HS-5 (cell line): ENCODE measurements at regions not wholly inside any gene's neighbourhood (a gene's known extent, or its start where the extent isn't known, plus 50 kb on each side); places are given as distances from the start of the nearest gene placed in this dataset.
"Not testable (repeated sequence)": the region's sequence is repeated elsewhere in the genome, so short reads cannot be mapped to it uniquely, and the experiment has no call there.

Experiments used
- DNase-seq: peaks from one replicate; pipeline ENCODE4 v3.0.0-alpha.2; 2012; ENCODE audit warnings: low read depth

DNA sequence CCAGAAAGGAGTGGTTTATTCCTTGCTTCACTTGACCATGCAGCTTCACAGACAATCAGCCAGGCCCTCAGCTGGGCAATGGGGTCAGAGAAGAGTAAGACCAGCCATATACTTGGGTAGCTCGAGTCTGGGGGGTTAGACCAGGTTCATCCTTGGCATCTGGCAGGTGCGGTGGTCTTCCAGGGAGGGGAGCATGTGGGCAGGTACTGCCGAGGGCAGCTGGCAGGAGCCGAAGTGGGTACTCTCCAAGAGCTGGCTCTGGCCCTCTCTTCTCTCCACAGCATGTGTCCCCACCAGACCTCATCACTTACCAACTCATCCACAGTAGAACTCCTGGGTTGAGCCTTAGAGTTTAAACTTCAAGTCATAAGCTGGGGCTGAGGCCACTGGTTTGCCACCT is 156.8 kb downstream of the FOXD2 start:
- no peak for DNase-seq

GRCh38 chr1:47596328-47596727 is 158.5 kb downstream of the FOXD2 start:
- DNase-seq = no peak

- no peak for DNase-seq
Observed at GRCh38 chr1:47598357-47598756, 160.5 kb downstream of the FOXD2 start.

DNA sequence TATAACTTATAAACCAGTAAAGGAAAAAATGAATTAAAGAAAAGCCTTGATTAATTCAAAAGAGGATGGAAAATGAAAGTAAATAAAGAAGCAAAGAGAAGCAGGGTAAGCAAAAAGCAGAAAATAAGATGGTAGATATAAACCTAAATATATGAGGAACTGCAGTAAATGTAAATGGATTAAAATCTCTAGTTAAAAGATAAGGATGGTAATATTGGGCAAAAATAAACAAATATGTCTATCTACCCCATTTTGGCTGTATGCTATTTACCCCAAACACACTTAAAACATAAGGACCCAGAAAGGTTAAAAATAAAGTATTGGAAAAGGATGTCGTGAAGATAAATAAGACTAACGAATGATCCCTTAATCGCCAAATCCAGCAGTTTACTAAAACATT is 161.9 kb downstream of the FOXD2 start:
- no peak for DNase-seq

DNA sequence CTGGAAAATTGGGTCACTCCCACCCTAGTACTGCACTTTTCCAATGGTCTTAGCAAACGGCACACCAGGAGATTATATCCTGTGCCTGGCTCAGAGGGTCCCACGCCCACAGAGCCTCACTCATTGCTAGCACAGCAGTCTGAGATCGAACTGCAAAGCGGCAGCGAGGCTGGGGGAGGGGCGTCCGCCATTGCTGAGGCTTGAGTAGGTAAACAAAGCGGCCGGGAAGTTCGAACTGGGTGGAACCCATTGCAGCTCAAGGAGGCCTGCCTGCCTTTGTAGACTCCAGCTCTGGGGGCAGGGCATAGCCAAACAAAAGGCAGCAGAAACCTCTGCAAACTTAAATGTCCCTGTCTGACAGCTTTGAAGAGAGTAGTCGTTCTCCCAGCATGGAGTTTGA is 164.6 kb downstream of the FOXD2 start:
- DNase-seq = not testable (repeated sequence)

DNA sequence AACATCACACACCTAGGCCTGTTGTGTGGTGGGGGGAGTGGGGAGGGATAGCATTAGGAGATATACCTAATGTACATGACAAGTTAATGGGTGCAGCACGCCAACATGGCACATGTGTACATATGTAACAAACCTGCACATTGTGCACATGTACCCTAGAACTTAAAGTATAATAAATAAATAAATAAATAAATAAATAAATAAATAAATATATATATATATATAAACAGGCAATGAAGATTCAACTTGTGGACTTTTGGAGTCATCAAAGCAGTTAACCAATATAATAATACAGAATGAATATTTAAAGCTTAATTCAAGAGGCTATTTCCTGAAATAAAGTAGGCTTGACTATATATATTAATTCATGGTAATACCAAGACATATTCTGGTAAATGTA is 167.0 kb downstream of the FOXD2 start:
- DNase-seq = not testable (repeated sequence)

- DNase-seq = no peak
Observed at GRCh38 chr1:47608296-47608875, 170.5 kb downstream of the FOXD2 start.

- no peak for DNase-seq
Observed at GRCh38 chr1:47611992-47612391, 174.1 kb downstream of the FOXD2 start.

DNA sequence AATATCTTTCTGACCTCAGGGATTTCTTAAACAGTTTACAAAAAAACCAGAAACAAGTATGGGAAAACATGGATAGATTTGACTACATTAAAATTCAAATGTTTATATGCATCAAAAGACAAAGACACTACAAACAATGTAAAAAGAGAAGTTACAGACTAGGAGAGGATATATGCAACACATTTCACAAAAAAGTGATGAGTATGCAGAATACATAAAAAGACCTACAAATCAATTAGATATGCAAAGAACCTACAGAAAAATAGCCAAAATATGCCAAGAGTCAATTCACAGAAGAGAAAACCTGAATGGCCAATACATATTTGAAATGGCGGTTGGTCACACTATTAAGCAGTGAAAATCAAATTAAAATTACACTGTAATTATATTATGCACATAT is 175.0 kb downstream of the FOXD2 start:
- no peak for DNase-seq

DNA sequence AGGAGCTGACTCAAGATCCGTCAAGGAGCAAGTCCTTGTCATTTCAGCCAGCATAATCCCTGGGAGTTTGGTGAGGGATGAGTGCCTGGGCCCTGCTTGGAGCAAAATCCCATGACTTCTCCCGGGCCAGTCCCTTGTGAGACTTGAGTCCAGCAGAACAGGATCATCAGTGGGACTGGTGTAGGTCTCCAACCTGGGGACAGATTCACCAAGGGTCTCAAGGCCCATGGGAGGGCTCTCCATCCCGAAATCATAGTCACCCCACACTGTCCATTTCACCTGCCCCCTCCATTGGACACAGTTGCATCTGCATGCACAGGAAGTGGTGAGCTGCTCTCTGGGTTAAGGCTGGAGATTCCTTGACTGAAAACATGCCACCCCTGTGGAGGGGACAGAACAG is 178.2 kb downstream of the FOXD2 start:
- no peak for DNase-seq

GRCh38 chr1:47616906-47617305 is 179.1 kb downstream of the FOXD2 start:
- no peak for DNase-seq

DNA sequence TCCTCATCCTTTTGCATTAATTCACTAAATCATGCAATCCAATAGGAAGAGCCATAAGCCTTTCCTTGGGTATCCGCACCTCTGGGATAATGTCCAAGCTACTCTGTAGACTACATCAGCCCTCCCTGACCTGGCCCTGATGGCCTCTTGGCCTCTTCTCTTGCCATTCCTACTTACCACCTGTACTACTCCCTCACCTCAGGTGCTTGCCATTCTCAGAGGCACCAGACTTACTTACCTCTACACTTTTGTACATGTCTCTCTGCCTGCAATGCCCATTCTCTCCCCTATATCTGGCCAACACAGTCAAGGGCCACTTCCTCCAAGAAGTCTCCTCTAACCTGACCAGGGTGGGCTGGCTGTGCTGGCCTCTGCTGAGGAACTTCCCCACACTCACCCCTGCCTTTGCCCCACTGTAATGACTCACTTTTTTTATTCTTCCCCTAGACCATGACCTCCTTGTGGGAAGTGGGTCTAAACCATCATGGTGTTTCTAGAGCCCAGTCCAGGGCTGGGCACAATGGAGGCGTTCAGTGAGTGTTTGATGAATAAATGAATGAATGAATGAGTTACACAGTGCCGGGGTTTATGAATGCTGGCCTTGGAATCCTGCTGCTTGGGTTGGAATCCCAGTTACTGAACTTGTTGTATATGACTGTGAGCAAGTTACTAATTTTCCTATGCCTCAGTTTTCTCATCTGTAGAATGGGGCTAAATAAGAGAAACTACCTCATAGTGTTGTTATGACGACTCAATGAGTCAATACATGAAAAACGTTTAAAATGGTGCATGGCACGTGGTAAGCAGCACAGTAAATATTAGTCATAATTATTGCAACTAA is 179.8 kb downstream of the FOXD2 start:
- no peak for DNase-seq

DNA sequence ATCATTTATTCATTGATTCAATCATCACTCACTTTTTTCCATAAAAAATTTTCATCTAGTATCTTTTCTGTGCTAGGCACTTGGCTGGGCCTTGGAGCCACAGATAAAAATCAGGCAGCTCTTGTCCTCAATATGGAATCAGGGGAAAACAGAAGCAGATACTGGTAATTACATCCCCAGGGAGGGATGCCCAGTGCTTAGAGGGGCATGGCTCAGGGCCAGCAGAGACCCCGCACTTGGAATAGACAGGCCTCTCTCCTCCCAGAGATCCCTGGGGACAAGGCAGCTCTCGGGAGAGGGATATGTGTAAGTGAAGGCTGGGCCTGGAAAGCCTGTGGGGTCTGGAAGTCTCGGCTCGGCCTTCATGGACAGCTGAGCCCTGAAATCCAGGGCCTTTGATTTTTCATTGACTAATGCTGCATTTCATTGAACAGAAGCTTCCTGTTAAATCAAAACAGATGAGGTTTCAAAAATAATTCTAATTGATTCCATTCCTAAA is 180.4 kb downstream of the FOXD2 start:
- DNase-seq = no peak

DNA sequence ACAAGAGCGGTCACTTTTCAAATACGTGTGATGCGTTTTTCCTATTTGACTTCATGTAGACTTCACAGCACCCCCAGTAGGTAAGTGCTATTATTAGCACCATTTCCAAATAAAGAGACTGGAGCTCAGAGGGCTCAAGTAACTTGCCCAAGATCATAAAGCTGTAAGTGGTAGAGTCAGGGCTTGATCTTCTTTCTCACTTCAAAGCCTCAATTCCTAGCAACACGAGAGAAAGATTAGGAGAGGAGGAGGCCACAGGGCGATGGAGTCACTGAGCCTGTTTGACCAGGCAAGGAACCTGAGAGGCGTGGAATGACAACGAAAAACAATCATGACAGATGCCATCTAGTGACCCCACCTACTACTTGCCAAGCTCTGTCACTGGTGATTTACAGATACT is 181.0 kb downstream of the FOXD2 start:
- DNase-seq = no peak

GRCh38 chr1:47621483-47621882 is 183.6 kb downstream of the FOXD2 start:
- no peak for DNase-seq

- no peak for DNase-seq
Observed at GRCh38 chr1:47621977-47622376, 184.1 kb downstream of the FOXD2 start.

GRCh38 chr1:47622776-47623556 is 185.1 kb downstream of the FOXD2 start:
- DNase-seq = no peak

DNA sequence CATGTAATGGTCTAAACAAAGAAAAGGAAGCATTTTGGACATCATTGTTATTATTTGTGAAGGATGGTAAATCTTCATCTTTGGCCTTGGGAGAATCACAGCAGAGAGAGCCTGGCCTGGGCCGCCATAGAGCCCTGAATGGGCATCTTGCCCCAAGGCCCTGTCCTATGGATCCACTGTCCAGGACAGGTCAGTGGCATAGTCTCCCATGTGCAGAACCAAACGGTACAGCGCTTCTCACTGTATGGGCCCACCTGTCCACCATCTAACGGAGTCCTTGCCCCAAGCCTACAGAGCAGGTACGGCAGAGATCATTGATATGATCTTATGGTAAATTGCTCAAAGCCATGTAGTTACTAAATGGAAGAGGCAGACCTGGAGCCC is 185.7 kb downstream of the FOXD2 start:
- no peak for DNase-seq

GRCh38 chr1:47624531-47624930 is 186.7 kb downstream of the FOXD2 start:
- DNase-seq = no peak

GRCh38 chr1:47627016-47627415 is 189.2 kb downstream of the FOXD2 start:
- DNase-seq = no peak

- no peak for DNase-seq
Observed at GRCh38 chr1:47627471-47628370, 189.9 kb downstream of the FOXD2 start.

DNA sequence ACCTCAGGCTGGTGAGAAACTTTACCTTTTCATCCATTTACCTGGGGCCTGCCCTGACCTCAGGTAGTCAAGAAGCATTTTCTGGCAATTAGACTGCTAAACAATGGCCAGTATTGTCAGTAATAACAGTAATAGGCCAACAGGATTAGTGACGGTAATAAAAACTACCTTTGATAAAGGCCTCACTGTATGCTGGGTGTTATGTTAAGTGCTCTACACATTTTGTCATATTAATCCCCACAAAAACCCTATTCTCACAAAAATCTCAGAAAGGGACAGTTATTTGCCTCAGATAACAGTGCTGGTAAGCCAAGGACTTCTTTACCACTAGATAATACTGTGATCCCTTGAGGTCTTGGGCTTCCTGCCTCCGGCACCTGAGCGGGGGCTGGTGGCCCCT is 191.4 kb downstream of the FOXD2 start:
- no peak for DNase-seq
